Activated CD4-positive, alpha-beta T cell treated with anti-CD3 and anti-CD28 coated beads, Interleukin-2, amount 10 ng/mL, durations not matched to agents 7 days and 5 days (primary cell): ENCODE measurements at regions not wholly inside any gene's neighbourhood (a gene's known extent, or its start where the extent isn't known, plus 50 kb on each side); places are given as distances from the start of the nearest gene placed in this dataset.
"Not testable (repeated sequence)": the region's sequence is repeated elsewhere in the genome, so short reads cannot be mapped to it uniquely, and the experiment has no call there.

Experiments used
- CTCF ChIA-PET: fragments of 350-600 bp; sonication (Branson Sonifier 250); formaldehyde crosslinking; loops from one replicate; lab custom pipeline; 2021; ENCODE audit warnings: antibody characterized with exemption; lab: Charles Lee
- POLR2A ChIA-PET: fragments of 350-600 bp; sonication (Branson Sonifier 250); formaldehyde crosslinking; loops from one replicate; lab custom pipeline; 2021; ENCODE audit warnings: antibody characterized with exemption; lab: Charles Lee
- DNase-seq: peaks from one replicate; pipeline ENCODE4 v3.0.0-alpha.2; 2020
- H3K27ac Mint-ChIP-seq: one replicate; pipeline ENCODE4 v1.8.0; 2021; ENCODE audit warnings: mild to moderate bottlenecking, moderate library complexity, mixed read lengths
- H3K27me3 Mint-ChIP-seq: one replicate; pipeline ENCODE4 v1.8.0; 2021; ENCODE audit warnings: mixed read lengths
- H3K36me3 Mint-ChIP-seq: one replicate; pipeline ENCODE4 v1.8.0; 2021; ENCODE audit warnings: low read depth, mixed read lengths
- H3K4me1 Mint-ChIP-seq: one replicate; pipeline ENCODE4 v1.8.0; 2021; ENCODE audit warnings: mixed read lengths
- H3K4me3 Mint-ChIP-seq: one replicate; pipeline ENCODE4 v1.8.0; 2021; ENCODE audit warnings: mild to moderate bottlenecking, moderate library complexity, mixed read lengths
- H3K9me3 Mint-ChIP-seq: one replicate; pipeline ENCODE4 v1.8.0; 2021; ENCODE audit warnings: mixed read lengths

- CTCF ChIA-PET, DNase-seq, H3K4me3 Mint-ChIP-seq, H3K4me1 Mint-ChIP-seq, H3K27ac Mint-ChIP-seq, H3K27me3 Mint-ChIP-seq, H3K9me3 Mint-ChIP-seq, H3K36me3 Mint-ChIP-seq, POLR2A ChIA-PET: not testable (repeated sequence)
These were observed 289.4 kb downstream of the CNTNAP3B start for GRCh38 chr9:41839786-41840185.

GRCh38 chr9:41838953-41839352 lies 290.3 kb downstream of the CNTNAP3B start:
- POLR2A ChIA-PET, H3K36me3 Mint-ChIP-seq, H3K9me3 Mint-ChIP-seq, DNase-seq, H3K27me3 Mint-ChIP-seq, H3K4me3 Mint-ChIP-seq, H3K27ac Mint-ChIP-seq, CTCF ChIA-PET, H3K4me1 Mint-ChIP-seq: not testable (repeated sequence)

GRCh38 chr9:41838562-41838851 lies 290.7 kb downstream of the CNTNAP3B start:
- H3K27ac Mint-ChIP-seq, POLR2A ChIA-PET, H3K9me3 Mint-ChIP-seq, CTCF ChIA-PET, DNase-seq, H3K4me3 Mint-ChIP-seq, H3K4me1 Mint-ChIP-seq, H3K36me3 Mint-ChIP-seq, H3K27me3 Mint-ChIP-seq: not testable (repeated sequence)

- H3K36me3 Mint-ChIP-seq, H3K27ac Mint-ChIP-seq, H3K4me3 Mint-ChIP-seq, H3K4me1 Mint-ChIP-seq, CTCF ChIA-PET, POLR2A ChIA-PET, DNase-seq, H3K9me3 Mint-ChIP-seq, H3K27me3 Mint-ChIP-seq: not testable (repeated sequence)
These were observed 291.3 kb downstream of the CNTNAP3B start for GRCh38 chr9:41837684-41838561.

GRCh38 chr9:41833108-41833507 lies 296.1 kb downstream of the CNTNAP3B start:
- CTCF ChIA-PET, POLR2A ChIA-PET: not testable (repeated sequence)

GRCh38 chr9:41824723-41825122 lies 304.5 kb downstream of the CNTNAP3B start:
- H3K4me3 Mint-ChIP-seq, CTCF ChIA-PET, DNase-seq, H3K9me3 Mint-ChIP-seq, H3K36me3 Mint-ChIP-seq, POLR2A ChIA-PET, H3K27me3 Mint-ChIP-seq, H3K27ac Mint-ChIP-seq, H3K4me1 Mint-ChIP-seq: not testable (repeated sequence)

More at GRCh38 chr9:41833108-41833507, 296.1 kb downstream of the CNTNAP3B start:
- not testable (repeated sequence) for DNase-seq, H3K4me3 Mint-ChIP-seq, H3K27me3 Mint-ChIP-seq, H3K4me1 Mint-ChIP-seq, H3K36me3 Mint-ChIP-seq, H3K9me3 Mint-ChIP-seq, H3K27ac Mint-ChIP-seq

- H3K4me1 Mint-ChIP-seq, H3K36me3 Mint-ChIP-seq, H3K27ac Mint-ChIP-seq, H3K4me3 Mint-ChIP-seq, H3K9me3 Mint-ChIP-seq, H3K27me3 Mint-ChIP-seq, POLR2A ChIA-PET, CTCF ChIA-PET, DNase-seq: not testable (repeated sequence)
These were observed 326.5 kb downstream of the CNTNAP3B start for GRCh38 chr9:41802706-41803105.

- H3K27ac Mint-ChIP-seq, DNase-seq, POLR2A ChIA-PET, H3K4me1 Mint-ChIP-seq, H3K9me3 Mint-ChIP-seq, H3K27me3 Mint-ChIP-seq, CTCF ChIA-PET, H3K4me3 Mint-ChIP-seq, H3K36me3 Mint-ChIP-seq: not testable (repeated sequence)
These were observed 330.5 kb downstream of the CNTNAP3B start for GRCh38 chr9:41798684-41799083.

GRCh38 chr9:41790719-41791363 lies 338.4 kb downstream of the CNTNAP3B start:
- CTCF ChIA-PET, H3K4me1 Mint-ChIP-seq, DNase-seq, POLR2A ChIA-PET, H3K27me3 Mint-ChIP-seq, H3K9me3 Mint-ChIP-seq, H3K36me3 Mint-ChIP-seq, H3K4me3 Mint-ChIP-seq, H3K27ac Mint-ChIP-seq: not testable (repeated sequence)

- DNase-seq, H3K27me3 Mint-ChIP-seq, H3K4me3 Mint-ChIP-seq, POLR2A ChIA-PET, H3K4me1 Mint-ChIP-seq, H3K27ac Mint-ChIP-seq, CTCF ChIA-PET, H3K36me3 Mint-ChIP-seq, H3K9me3 Mint-ChIP-seq: not testable (repeated sequence)
These were observed 339.2 kb downstream of the CNTNAP3B start for GRCh38 chr9:41790007-41790406.

- H3K4me1 Mint-ChIP-seq, DNase-seq, H3K36me3 Mint-ChIP-seq, H3K27me3 Mint-ChIP-seq, H3K9me3 Mint-ChIP-seq, CTCF ChIA-PET, POLR2A ChIA-PET, H3K4me3 Mint-ChIP-seq, H3K27ac Mint-ChIP-seq: not testable (repeated sequence)
These were observed 339.8 kb downstream of the CNTNAP3B start for GRCh38 chr9:41789387-41789786.

- H3K4me1 Mint-ChIP-seq, POLR2A ChIA-PET, H3K27me3 Mint-ChIP-seq: not testable (repeated sequence)
These were observed 341.3 kb downstream of the CNTNAP3B start for GRCh38 chr9:41787951-41788350.

GRCh38 chr9:41787270-41787669 lies 342.0 kb downstream of the CNTNAP3B start:
- H3K4me3 Mint-ChIP-seq, POLR2A ChIA-PET, CTCF ChIA-PET, H3K36me3 Mint-ChIP-seq, DNase-seq, H3K27me3 Mint-ChIP-seq, H3K4me1 Mint-ChIP-seq, H3K9me3 Mint-ChIP-seq, H3K27ac Mint-ChIP-seq: not testable (repeated sequence)

More at GRCh38 chr9:41787951-41788350, 341.3 kb downstream of the CNTNAP3B start:
- DNase-seq, H3K4me3 Mint-ChIP-seq, CTCF ChIA-PET, H3K9me3 Mint-ChIP-seq, H3K36me3 Mint-ChIP-seq, H3K27ac Mint-ChIP-seq: not testable (repeated sequence)

GRCh38 chr9:41784006-41784405 lies 345.2 kb downstream of the CNTNAP3B start:
- CTCF ChIA-PET, H3K4me3 Mint-ChIP-seq, H3K36me3 Mint-ChIP-seq: not testable (repeated sequence)

More at GRCh38 chr9:41784006-41784405, 345.2 kb downstream of the CNTNAP3B start:
- H3K4me1 Mint-ChIP-seq, H3K27me3 Mint-ChIP-seq, H3K9me3 Mint-ChIP-seq, H3K27ac Mint-ChIP-seq, DNase-seq, POLR2A ChIA-PET: not testable (repeated sequence)
